Upper lobe of left lung (tissue), 4 donors: ENCODE measurements at regions not wholly inside any gene's neighbourhood (a gene's known extent, or its start where the extent isn't known, plus 50 kb on each side); places are given as distances from the start of the nearest gene placed in this dataset.

Experiments used
- CTCF ChIP-seq, 6 experiments: fragments of 450-650 bp in 4 of 6; fragments of 200-600 bp in 2 of 6; sonication (generic) in 2 of 6; IDR thresholded peaks; one replicate each; pipeline ENCODE4 v1.5.1; 2016 to 2019; ENCODE audit warnings: antibody characterized with exemption in 6 of 6
- EP300 ChIP-seq, 4 donors: sonication (generic); formaldehyde crosslinking; IDR thresholded peaks; one replicate each; pipeline ENCODE4 v1.5.1; 2017; ENCODE audit warnings: antibody characterized with exemption in 4 of 4, control low read depth in 2 of 4
- POLR2A ChIP-seq, 4 donors: fragments of 450-650 bp; IDR thresholded peaks; one replicate each; pipeline ENCODE4 v1.5.1; 2016 to 2017; ENCODE audit warnings: antibody characterized with exemption in 4 of 4, mild to moderate bottlenecking in 2 of 4

- no peak for TF ChIP-seq CTCF (IDR thresholded peaks at IDR 0.05)
- no peak for TF ChIP-seq POLR2A (IDR thresholded peaks at IDR 0.05)
- no peak for TF ChIP-seq EP300 (IDR thresholded peaks at IDR 0.05)
Measured at GRCh38 chr3:116905334-116905733, 195.8 kb downstream of the TUSC7 start.
